ENCODE measurements at regions not wholly inside any gene's neighbourhood (a gene's known extent, or its start where the extent isn't known, plus 50 kb on each side); places are given as distances from the start of the nearest gene placed in this dataset.
A peak's percentile ranks its signal among the peaks of the same experiment; 100 is the strongest.
"Not testable (repeated sequence)": the region's sequence is repeated elsewhere in the genome, so short reads cannot be mapped to it uniquely, and the experiment has no call there.

DNA sequence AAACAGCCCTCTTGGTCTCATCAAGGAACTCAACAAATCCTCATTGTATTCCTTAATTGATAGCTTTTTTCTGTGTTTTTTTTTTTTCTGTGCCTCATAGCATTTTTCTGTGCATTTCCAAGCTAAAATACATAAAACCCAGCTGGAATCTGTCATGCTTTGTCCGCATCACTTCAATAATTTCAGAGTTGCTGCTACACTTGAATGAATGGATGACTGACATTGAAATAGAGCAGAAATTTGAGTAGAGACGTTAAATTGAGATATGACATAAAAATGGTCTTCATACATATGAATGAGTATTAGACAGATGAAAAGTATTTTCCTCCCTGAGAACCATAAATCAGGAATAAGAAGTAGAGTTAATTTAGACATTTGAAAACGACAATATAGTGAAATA, 593.2 kb downstream of the TMA16 start (continued):
- TF ChIP-seq, protein P1, sequence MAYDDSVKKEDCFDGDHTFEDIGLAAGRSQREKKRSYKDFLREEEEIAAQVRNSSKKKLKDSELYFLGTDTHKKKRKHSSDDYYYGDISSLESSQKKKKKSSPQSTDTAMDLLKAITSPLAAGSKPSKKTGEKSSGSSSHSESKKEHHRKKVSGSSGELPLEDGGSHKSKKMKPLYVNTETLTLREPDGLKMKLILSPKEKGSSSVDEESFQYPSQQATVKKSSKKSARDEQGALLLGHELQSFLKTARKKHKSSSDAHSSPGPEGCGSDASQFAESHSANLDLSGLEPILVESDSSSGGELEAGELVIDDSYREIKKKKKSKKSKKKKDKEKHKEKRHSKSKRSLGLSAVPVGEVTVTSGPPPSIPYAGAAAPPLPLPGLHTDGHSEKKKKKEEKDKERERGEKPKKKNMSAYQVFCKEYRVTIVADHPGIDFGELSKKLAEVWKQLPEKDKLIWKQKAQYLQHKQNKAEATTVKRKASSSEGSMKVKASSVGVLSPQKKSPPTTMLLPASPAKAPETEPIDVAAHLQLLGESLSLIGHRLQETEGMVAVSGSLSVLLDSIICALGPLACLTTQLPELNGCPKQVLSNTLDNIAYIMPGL (CRISPR knock-in tag; IDR thresholded peaks at IDR 0.05; ENCODE audit: borderline replicate concordance): no peak
- TF ChIP-seq EHF (CRISPR knock-in tag; IDR thresholded peaks at IDR 0.05) (no peak), RAD21 (conservative IDR thresholded peaks at IDR 0.05 in 1 of 2, IDR thresholded peaks at IDR 0.05 in 1 of 2) (no peak), FOSL2 (IDR thresholded peaks at IDR 0.05) (no peak), FOSL2 (CRISPR knock-in tag; IDR thresholded peaks at IDR 0.05) (no peak)
- TF ChIP-seq, protein P2, sequence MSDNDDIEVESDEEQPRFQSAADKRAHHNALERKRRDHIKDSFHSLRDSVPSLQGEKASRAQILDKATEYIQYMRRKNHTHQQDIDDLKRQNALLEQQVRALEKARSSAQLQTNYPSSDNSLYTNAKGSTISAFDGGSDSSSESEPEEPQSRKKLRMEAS (IDR thresholded peaks at IDR 0.05): no peak
- TF ChIP-seq, protein P3, sequence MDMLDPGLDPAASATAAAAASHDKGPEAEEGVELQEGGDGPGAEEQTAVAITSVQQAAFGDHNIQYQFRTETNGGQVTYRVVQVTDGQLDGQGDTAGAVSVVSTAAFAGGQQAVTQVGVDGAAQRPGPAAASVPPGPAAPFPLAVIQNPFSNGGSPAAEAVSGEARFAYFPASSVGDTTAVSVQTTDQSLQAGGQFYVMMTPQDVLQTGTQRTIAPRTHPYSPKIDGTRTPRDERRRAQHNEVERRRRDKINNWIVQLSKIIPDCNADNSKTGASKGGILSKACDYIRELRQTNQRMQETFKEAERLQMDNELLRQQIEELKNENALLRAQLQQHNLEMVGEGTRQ (IDR thresholded peaks at IDR 0.05): no peak

DNA sequence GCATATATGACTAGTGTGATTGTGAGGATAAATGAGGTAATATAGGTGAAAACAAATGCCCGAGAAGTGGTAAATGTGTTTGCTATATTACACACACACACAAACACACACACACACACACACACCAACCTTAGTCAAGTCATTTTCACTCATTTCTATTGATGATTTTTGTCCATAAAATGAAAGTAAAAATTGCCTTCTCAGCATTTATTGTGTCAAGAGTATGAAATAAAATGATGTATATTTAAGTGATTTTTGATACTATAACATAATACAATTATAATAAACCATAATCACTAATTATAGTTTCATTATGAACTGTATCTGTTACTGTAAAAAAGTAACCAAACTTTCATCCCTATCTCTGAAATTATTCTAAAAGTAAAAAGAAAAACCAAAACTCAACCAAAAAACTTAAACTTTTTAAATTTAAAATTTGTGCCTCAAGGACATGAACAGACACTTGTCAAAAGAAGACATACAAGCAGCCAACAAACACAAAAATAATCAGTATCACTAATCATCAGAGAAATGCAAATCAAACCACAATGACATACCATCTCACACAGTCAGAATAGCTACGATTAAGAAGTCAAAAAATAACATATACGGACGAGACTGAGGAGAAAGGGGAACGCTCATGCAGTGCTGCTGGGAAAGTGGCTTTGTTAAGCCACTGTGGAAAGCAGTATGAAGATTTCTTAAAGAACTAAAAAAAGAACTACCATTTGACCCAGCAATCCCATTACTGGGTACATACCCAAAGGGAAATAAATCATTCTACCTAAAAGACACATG, 601.0 kb downstream of the TMA16 start:
- POLR2A ChIA-PET: no interaction called here
- FAIRE-seq: no peak
- H3K4me3 ChIP-seq: no peak overlapping the region
- no peaks in the 10 kb centered on the region for H3K4me1 ChIP-seq
- no peaks in the 10 kb centered on the region for H3K9me3 ChIP-seq
- ATAC-seq: no peak
- no peak overlapping the region for H3K27ac ChIP-seq
- 27% methylated on average over 5 of the region's 5 CpGs for WGBS (ENCODE audit: missing lambda C conversion rate)
- no peak overlapping the region for H3K4me2 ChIP-seq
- no peak for TF ChIP-seq TFCP2L1 (CRISPR knock-in tag; IDR thresholded peaks at IDR 0.05)
- no peak for TF ChIP-seq RAD21 (conservative IDR thresholded peaks at IDR 0.05 in 1 of 2, IDR thresholded peaks at IDR 0.05 in 1 of 2)
- TF ChIP-seq, protein P4, sequence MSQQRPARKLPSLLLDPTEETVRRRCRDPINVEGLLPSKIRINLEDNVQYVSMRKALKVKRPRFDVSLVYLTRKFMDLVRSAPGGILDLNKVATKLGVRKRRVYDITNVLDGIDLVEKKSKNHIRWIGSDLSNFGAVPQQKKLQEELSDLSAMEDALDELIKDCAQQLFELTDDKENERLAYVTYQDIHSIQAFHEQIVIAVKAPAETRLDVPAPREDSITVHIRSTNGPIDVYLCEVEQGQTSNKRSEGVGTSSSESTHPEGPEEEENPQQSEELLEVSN (IDR thresholded peaks at IDR 0.05; ENCODE audit: borderline replicate concordance, low read depth): no peak
- TF ChIP-seq SMC3 (IDR thresholded peaks at IDR 0.05): no peak
- peak; percentile 84 for TF ChIP-seq MAFK (IDR thresholded peaks at IDR 0.05; ENCODE audit: partially characterized antibody)
- TF ChIP-seq HOXA7 (CRISPR knock-in tag; IDR thresholded peaks at IDR 0.05): no peak
- CTCF ChIA-PET: no interaction called here
- no peak for DNase-seq (ENCODE audit: low read depth in 1 of 2, low spot score in 1 of 2)

DNA sequence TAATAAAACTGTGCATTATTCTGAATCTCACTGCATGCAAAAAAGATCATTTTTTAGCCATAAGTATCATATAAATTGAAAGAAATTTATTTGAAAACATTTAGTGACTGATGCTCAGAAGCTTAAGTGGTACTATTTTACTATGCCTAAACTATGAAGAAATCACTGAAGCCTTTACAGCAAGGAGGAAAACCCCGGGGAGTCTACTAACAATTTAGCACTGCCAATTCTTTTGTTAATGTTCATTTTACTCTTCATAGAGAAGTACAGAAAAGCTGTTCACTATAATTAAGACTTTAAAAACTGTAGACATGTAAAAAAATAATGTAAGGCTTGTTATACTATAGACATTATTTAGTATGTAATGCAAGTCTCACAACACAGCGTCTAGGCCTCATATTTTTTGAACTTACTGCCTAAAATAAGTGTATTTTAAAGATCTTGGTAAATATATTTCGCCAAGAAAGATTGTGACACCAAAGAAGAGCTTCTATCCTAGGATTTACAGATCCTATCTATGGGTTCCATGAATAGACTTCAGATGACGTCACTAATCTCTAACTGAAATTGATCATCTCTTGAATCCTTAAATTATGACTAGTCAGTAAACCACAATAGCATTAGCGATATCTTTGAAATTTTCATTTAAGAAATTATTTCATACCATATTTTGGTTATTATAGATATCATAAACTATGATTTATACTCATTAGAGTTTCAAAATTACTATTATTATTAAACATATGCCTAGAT, 602.5 kb downstream of the TMA16 start:
- no peak for FAIRE-seq
- no peaks in the 10 kb centered on the region for H3K9me3 ChIP-seq
- no peak overlapping the region for H3K27ac ChIP-seq
- no peaks in the 10 kb centered on the region for H3K4me1 ChIP-seq
- TF ChIP-seq KDM5A (IDR thresholded peaks at IDR 0.05): no peak
- no peak for DNase-seq (ENCODE audit: low read depth in 1 of 2, low spot score in 1 of 2)
- H3K4me3 ChIP-seq: no peak overlapping the region
- POLR2A ChIA-PET: no interaction called here
- CTCF ChIA-PET: no interaction called here
- 13% methylated on average over 5 of the region's 5 CpGs for WGBS (ENCODE audit: missing lambda C conversion rate)
- H3K4me2 ChIP-seq: no peak overlapping the region
- ATAC-seq: no peak

DNA sequence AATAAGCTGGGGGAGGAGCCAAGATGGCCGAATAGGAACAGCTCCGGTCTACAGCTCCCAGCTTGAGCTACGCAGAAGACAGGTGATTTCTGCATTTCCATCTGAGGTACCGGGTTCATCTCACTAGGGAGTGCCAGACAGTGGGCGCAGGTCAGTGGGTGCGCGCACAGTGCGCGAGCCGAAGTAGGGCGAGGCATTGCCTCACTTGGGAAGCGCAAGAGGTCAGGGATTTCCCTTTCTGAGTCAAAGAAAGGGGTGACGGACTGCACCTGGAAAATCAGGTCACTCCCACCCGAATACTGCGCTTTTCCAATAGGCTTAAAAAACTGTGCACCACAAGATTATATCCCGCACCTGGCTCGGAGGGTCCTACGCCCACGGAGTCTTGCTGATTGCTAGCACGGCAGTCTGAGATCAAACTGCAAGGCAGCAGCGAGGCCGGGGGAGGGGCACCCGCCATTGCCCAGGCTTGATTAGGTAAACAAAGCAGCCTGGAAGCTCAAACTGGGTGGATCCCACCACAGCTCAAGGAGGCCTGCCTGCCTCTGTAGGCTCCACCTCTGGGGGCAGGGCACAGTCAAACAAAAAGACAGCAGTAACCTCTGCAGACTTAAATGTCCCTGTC, 606.4 kb downstream of the TMA16 start:
- ATAC-seq, H3K4me3 ChIP-seq: not testable (repeated sequence)

More for the DNA sequence above, 606.4 kb downstream of the TMA16 start:
- H3K9me3 ChIP-seq; CTCF ChIA-PET; H3K4me1 ChIP-seq; H3K27ac ChIP-seq; DNase-seq (ENCODE audit: low read depth in 1 of 2, low spot score in 1 of 2); POLR2A ChIA-PET; FAIRE-seq; H3K4me2 ChIP-seq: not testable (repeated sequence)
- WGBS (ENCODE audit: missing lambda C conversion rate): 25% methylated on average over 3 of the region's 23 CpGs

Measured in A549 (cell line).